ENCODE measurements at regions not wholly inside any gene's neighbourhood (a gene's known extent, or its start where the extent isn't known, plus 50 kb on each side); places are given as distances from the start of the nearest gene placed in this dataset.

DNA sequence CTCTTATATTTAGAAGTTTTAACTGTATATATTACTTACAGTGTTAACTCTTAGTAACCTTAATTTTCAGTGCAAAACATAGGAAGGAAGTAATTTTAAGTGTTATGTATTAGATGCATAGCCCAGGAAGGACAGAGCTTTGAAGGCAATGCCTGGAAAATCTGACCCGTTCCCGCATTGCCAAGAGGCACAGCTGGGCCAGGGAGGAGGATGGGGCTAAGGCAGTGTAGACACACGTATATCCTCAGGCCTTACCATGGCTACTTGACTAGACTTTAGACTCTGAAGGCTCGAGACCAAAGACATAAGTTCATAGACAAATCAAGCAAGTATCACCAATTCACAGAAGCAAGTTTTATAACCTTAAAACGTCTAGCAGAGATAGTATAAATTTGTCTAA lies 1944.2 kb downstream of the OLFM4 start:
- no peak for TF ChIP-seq CTCF (conservative IDR thresholded peaks at IDR 0.05; ENCODE audit: control insufficient read depth, insufficient read depth, low read depth, low read length)
- DNase-seq (ENCODE audit: low read depth), result no peak
- no peak overlapping the region for H3K4me3 ChIP-seq (ENCODE audit: control insufficient read depth, low read depth, low read length)

- no peak for DNase-seq (ENCODE audit: low read depth)
- TF ChIP-seq CTCF (conservative IDR thresholded peaks at IDR 0.05; ENCODE audit: control insufficient read depth, insufficient read depth, low read depth, low read length), result no peak
- no peak overlapping the region for H3K4me3 ChIP-seq (ENCODE audit: control insufficient read depth, low read depth, low read length)
These were observed 1947.1 kb downstream of the OLFM4 start for GRCh38 chr13:54975676-54976075.

DNA sequence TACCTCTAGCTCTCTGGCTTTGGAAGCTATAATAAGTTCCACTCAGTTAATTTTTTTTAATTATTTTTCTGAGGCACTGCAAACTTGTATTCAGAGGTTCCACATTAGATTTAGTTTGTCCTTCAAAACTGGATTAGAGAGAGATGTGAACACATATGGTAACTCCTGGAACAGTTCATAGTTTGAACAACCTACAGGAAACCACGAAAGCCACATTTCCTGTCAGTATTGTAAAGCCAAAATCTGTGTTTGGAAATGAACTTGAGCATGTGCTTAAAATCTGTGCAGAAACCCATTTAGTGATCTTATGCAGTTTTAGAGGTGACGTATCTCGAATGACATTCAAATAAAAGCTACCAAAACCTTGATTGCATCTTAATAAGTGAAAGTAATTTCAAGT lies 1952.0 kb downstream of the OLFM4 start:
- no peak for DNase-seq (ENCODE audit: low read depth)
- no peak for TF ChIP-seq CTCF (conservative IDR thresholded peaks at IDR 0.05; ENCODE audit: control insufficient read depth, insufficient read depth, low read depth, low read length)
- no peak overlapping the region for H3K4me3 ChIP-seq (ENCODE audit: control insufficient read depth, low read depth, low read length)

DNA sequence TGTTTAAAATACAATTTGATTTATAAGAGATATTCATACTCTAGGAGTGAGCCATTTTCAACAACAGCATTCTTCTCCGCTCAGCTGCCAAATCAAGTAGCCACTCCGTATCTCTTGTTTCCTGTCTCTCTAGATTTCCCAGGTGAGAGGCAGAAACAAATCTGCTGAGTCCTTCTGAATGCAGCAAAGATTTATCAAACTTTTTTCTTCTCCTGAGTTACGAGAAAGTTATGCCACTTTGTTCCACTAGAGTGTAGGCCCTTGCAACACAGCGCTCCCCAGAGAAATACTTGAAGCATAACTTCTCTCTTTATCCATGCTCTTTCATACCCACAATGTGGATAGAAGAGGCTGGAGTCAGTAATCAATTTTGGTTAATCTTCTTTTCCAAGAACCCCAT lies 1960.8 kb downstream of the OLFM4 start:
- TF ChIP-seq CTCF (conservative IDR thresholded peaks at IDR 0.05; ENCODE audit: control insufficient read depth, insufficient read depth, low read depth, low read length), result no peak
- no peak for DNase-seq (ENCODE audit: low read depth)

GRCh38 chr13:54999399-54999907 lies 1970.8 kb downstream of the OLFM4 start:
- DNase-seq (ENCODE audit: low read depth), result no peak
- TF ChIP-seq CTCF (conservative IDR thresholded peaks at IDR 0.05; ENCODE audit: control insufficient read depth, insufficient read depth, low read depth, low read length), result no peak
- no peak overlapping the region for H3K4me3 ChIP-seq (ENCODE audit: control insufficient read depth, low read depth, low read length)

More for the DNA sequence above, 1960.8 kb downstream of the OLFM4 start:
- no peak overlapping the region for H3K4me3 ChIP-seq (ENCODE audit: control insufficient read depth, low read depth, low read length)

- no peak for DNase-seq (ENCODE audit: low read depth)
- no peak for TF ChIP-seq CTCF (conservative IDR thresholded peaks at IDR 0.05; ENCODE audit: control insufficient read depth, insufficient read depth, low read depth, low read length)
These were observed 1971.4 kb downstream of the OLFM4 start for GRCh38 chr13:55000043-55000442.

DNA sequence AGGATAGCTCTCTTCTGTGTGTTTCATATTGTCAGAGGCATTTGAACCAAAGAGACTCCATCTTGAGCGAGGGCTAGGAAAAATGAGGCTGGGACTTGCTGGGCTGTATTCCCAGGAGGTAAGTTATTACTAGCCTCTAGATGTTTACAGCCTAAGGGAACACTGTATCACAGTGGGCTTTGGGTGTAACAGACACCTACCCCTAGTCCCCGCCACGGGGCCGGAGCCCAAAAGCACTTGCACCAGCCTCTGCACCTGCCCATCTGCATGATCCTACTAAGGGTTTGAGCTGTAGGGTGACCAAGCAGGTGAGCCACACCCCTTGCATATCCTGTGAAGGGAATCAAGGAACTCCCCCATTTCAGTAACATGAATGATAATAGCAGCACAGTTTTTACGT lies 1972.2 kb downstream of the OLFM4 start:
- TF ChIP-seq CTCF (conservative IDR thresholded peaks at IDR 0.05; ENCODE audit: control insufficient read depth, insufficient read depth, low read depth, low read length), result no peak
- no peak for DNase-seq (ENCODE audit: low read depth)
- no peak overlapping the region for H3K4me3 ChIP-seq (ENCODE audit: control insufficient read depth, low read depth, low read length)

More at GRCh38 chr13:55000043-55000442, 1971.4 kb downstream of the OLFM4 start:
- H3K4me3 ChIP-seq (ENCODE audit: control insufficient read depth, low read depth, low read length), result no peak overlapping the region

Data from fibroblast of mammary gland (primary cell).